ENCODE measurements at regions not wholly inside any gene's neighbourhood (a gene's known extent, or its start where the extent isn't known, plus 50 kb on each side); places are given as distances from the start of the nearest gene placed in this dataset.

DNA sequence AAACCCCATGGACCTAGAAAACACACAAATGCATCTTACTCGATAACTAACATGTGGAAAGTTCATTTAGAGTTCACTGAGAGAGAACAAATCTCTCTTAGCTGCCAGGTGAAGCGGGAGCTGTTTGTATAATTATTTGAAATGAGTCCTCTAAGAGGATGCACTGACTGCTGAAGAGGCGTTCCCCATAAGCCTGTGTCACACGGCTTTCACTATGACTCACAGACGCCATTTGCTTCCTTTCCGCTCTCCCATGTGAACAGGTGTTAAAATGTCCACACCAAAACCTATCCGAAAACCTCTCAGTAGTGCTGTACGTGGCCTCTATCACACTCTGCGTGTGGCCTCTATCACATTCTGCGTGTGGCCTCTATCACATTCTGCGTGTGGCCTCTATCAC, 101.8 kb downstream of the SOX1 start:
- H3K9me3 ChIP-seq: no peaks in the 10 kb centered on the region
- H3K27ac ChIP-seq: no peak overlapping the region
- no peak for TF ChIP-seq CTCF (IDR thresholded peaks at IDR 0.05)
- no peak for DNase-seq (ENCODE audit: low spot score in 2 of 2)
- H3K4me1 ChIP-seq: no peaks in the 10 kb centered on the region
- no peak overlapping the region for H3K4me3 ChIP-seq
- no peaks in the 10 kb centered on the region for H3K27me3 ChIP-seq
- intact Hi-C loops (cut with DNase I): no loop called here
- H3K36me3 ChIP-seq: no peaks in the 10 kb centered on the region

GRCh38 chr13:112169941-112170822, 103.2 kb downstream of the SOX1 start:
- Histone ChIP-seq H3K27me3 (no peaks in the 10 kb centered on the region), H3K4me1 (no peaks in the 10 kb centered on the region), H3K27ac (no peak overlapping the region), H3K4me3 (no peak overlapping the region), H3K36me3 (no peaks in the 10 kb centered on the region), H3K9me3 (no peaks in the 10 kb centered on the region)
- intact Hi-C loops (cut with DNase I): no loop called here
- DNase-seq (ENCODE audit: low spot score in 2 of 2): no peak
- TF ChIP-seq CTCF (IDR thresholded peaks at IDR 0.05): no peak

DNA sequence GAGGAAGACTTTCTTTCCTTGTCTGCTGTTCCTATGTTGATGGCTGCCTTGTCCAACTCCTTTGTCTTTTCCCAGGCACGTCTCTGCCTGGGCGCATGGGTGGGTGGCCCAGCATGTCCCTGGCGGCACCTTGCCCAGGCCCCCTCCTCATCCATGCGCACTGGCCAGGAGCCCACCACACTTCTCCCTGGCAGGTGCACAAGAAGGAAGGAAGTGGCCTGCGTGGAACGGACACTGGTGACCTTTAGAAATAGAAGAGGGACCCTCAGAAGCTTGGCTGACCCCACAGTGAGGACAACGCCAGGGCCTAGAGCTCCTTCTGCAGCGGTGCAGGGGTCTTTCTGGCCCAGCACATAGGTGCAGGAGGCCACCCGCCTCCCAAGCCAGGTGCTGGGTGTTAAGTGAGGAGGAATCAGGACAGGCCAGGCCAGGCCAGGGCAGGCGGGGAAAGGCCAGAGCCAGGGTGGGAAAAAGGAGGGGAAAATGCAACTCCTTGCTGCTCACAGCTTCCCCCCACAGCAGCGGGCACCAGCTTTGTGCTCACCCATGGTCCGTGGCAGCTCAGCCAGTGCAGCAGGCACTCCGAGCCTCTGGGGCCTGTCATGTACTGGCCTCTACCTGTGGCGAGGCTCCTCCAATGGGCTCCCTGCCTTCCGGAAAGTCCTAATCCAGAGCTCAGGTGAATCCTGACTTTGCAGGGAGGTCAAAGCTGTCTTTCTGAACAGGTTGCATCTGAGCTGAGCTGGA, 104.0 kb downstream of the SOX1 start:
- H3K4me3 ChIP-seq: no peak overlapping the region
- H3K4me1 ChIP-seq: no peaks in the 10 kb centered on the region
- no peak for DNase-seq (ENCODE audit: low spot score in 2 of 2)
- H3K36me3 ChIP-seq: no peaks in the 10 kb centered on the region
- H3K9me3 ChIP-seq: no peaks in the 10 kb centered on the region
- intact Hi-C loops (cut with DNase I): no loop called here
- H3K27ac ChIP-seq: no peak overlapping the region
- H3K27me3 ChIP-seq: no peaks in the 10 kb centered on the region
- TF ChIP-seq CTCF (IDR thresholded peaks at IDR 0.05): no peak

GRCh38 chr13:112171570-112171965, 104.6 kb downstream of the SOX1 start:
- H3K4me3 ChIP-seq: no peak overlapping the region
- intact Hi-C loops (cut with DNase I): no loop called here
- no peak for DNase-seq (ENCODE audit: low spot score in 2 of 2)
- no peaks in the 10 kb centered on the region for H3K27me3 ChIP-seq
- no peaks in the 10 kb centered on the region for H3K9me3 ChIP-seq
- H3K27ac ChIP-seq: no peak overlapping the region
- H3K4me1 ChIP-seq: no peaks in the 10 kb centered on the region
- no peak for TF ChIP-seq CTCF (IDR thresholded peaks at IDR 0.05)
- no peaks in the 10 kb centered on the region for H3K36me3 ChIP-seq

GRCh38 chr13:112172017-112172416, 105.1 kb downstream of the SOX1 start:
- no peak for TF ChIP-seq CTCF (IDR thresholded peaks at IDR 0.05)
- no peak for DNase-seq (ENCODE audit: low spot score in 2 of 2)
- no peak overlapping the region for H3K27ac ChIP-seq
- no peaks in the 10 kb centered on the region for H3K9me3 ChIP-seq
- no peaks in the 10 kb centered on the region for H3K36me3 ChIP-seq
- no peaks in the 10 kb centered on the region for H3K4me1 ChIP-seq
- intact Hi-C loops (cut with DNase I): no loop called here
- H3K4me3 ChIP-seq: no peak overlapping the region
- H3K27me3 ChIP-seq: no peaks in the 10 kb centered on the region
